CD8-positive, alpha-beta memory T cell (primary cell): ENCODE measurements at regions not wholly inside any gene's neighbourhood (a gene's known extent, or its start where the extent isn't known, plus 50 kb on each side); places are given as distances from the start of the nearest gene placed in this dataset.

Experiments used
- CTCF ChIA-PET: fragments of 350-600 bp; sonication (Branson Sonifier 250); formaldehyde crosslinking; loops from one replicate; lab custom pipeline; 2021; ENCODE audit warnings: antibody characterized with exemption; lab: Charles Lee
- POLR2A ChIA-PET: fragments of 350-600 bp; sonication (Branson Sonifier 250); formaldehyde crosslinking; loops from one replicate; lab custom pipeline; 2021; ENCODE audit warnings: antibody characterized with exemption; lab: Charles Lee
- DNase-seq, 5 donors: peaks; one replicate each; pipeline versions ENCODE4 v3.0.0 to v3.0.0-alpha.2; 2020 to 2022; ENCODE audit warnings: mixed read lengths in 1 of 5
- H3K27ac ChIP-seq: one replicate; pipeline ENCODE4 v1.7.0; 2013; ENCODE audit warnings: low read depth, mild to moderate bottlenecking, low read length, moderate library complexity
- H3K27me3 ChIP-seq: 2 replicates; pipeline ENCODE4 v1.7.0; 2013; ENCODE audit warnings: low read length, mild to moderate bottlenecking; ENCODE audit not compliant: insufficient read depth, poor library complexity, severe bottlenecking
- H3K36me3 ChIP-seq: 2 replicates; pipeline ENCODE4 v1.7.0; 2013; ENCODE audit warnings: mild to moderate bottlenecking, low read length, moderate library complexity; ENCODE audit not compliant: insufficient read depth
- H3K4me1 ChIP-seq: 2 replicates; pipeline ENCODE4 v1.7.0; 2013; ENCODE audit warnings: mild to moderate bottlenecking, low read length, moderate library complexity; ENCODE audit not compliant: insufficient read depth
- H3K4me3 ChIP-seq: 2 replicates; pipeline ENCODE4 v1.7.0; 2013; ENCODE audit warnings: mild to moderate bottlenecking, low read length
- H3K9me3 ChIP-seq: 2 replicates; pipeline ENCODE4 v1.7.0; 2013; ENCODE audit warnings: mild to moderate bottlenecking, low read length
- H3K27ac Mint-ChIP-seq, 8 donors: one replicate each; pipeline ENCODE4 v1.8.0; 2020 to 2021; ENCODE audit warnings: mixed read lengths in 8 of 8, mild to moderate bottlenecking in 6 of 8, inconsistent platforms in 3 of 8, moderate library complexity in 3 of 8
- H3K27me3 Mint-ChIP-seq, 2 donors: one replicate each; pipeline ENCODE4 v1.8.0; 2020 to 2021; ENCODE audit warnings: mixed read lengths in 2 of 2, mild to moderate bottlenecking in 1 of 2, moderate library complexity in 1 of 2
- H3K36me3 Mint-ChIP-seq, 3 donors: one replicate each; pipeline ENCODE4 v1.8.0; 2020 to 2021; ENCODE audit warnings: mixed read lengths in 3 of 3, inconsistent platforms in 1 of 3, mild to moderate bottlenecking in 1 of 3
- H3K4me1 Mint-ChIP-seq, 3 donors: one replicate each; pipeline ENCODE4 v1.8.0; 2020 to 2021; ENCODE audit warnings: mixed read lengths in 3 of 3, inconsistent platforms in 1 of 3, mild to moderate bottlenecking in 1 of 3
- H3K4me3 Mint-ChIP-seq, 7 donors: one replicate each; pipeline ENCODE4 v1.8.0; 2020 to 2021; ENCODE audit warnings: mixed read lengths in 7 of 7, mild to moderate bottlenecking in 6 of 7, moderate library complexity in 4 of 7, inconsistent platforms in 2 of 7
- H3K9me3 Mint-ChIP-seq, 5 donors: one replicate each; pipeline ENCODE4 v1.8.0; 2020 to 2022; ENCODE audit warnings: mixed read lengths in 5 of 5, mild to moderate bottlenecking in 3 of 5, moderate library complexity in 2 of 5, inconsistent platforms in 1 of 5

DNA sequence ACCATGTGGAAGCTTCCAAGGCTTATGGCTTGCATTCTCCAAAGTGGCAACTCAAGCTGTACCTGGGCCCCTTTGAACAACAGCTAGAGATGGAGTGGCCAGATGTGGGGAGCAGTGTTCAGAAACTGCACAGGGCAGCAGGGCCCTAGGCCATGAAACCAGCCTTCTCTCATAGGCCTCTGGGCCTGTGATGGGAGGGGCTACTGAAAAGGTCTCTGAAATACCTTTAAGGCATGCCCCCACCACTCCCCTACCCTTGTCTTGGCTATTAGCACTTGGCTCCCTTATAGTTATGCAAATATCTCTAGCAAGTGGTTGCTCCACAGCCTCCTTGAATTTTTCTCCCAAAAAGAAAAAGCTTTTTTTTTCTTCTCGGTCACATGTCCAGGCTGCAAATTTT, 1014.6 kb downstream of the DTWD2 start:
- no peaks in the 10 kb centered on the region for H3K4me1 ChIP-seq
- Mint-ChIP-seq H3K36me3 (no peaks in the 10 kb centered on the region), H3K4me1 (no peaks in the 10 kb centered on the region), H3K27me3 (no peaks in the 10 kb centered on the region), H3K27ac (no peak overlapping the region), H3K9me3 (peaks cover 0 to 27% (median 6%) of the 10 kb centered on the region in 5 donors), H3K4me3 (no peak overlapping the region)
- ChIA-PET POLR2A (no interaction called here), CTCF (no interaction called here)
- no peaks in the 10 kb centered on the region for H3K27me3 ChIP-seq
- no peaks in the 10 kb centered on the region for H3K36me3 ChIP-seq
- no peak for DNase-seq
- H3K27ac ChIP-seq, result no peak overlapping the region
- H3K9me3 ChIP-seq, result no peaks in the 10 kb centered on the region
- no peak overlapping the region for H3K4me3 ChIP-seq

- Histone ChIP-seq H3K4me1 (no peaks in the 10 kb centered on the region), H3K36me3 (no peaks in the 10 kb centered on the region), H3K27me3 (no peaks in the 10 kb centered on the region), H3K27ac (no peak overlapping the region), H3K9me3 (no peaks in the 10 kb centered on the region), H3K4me3 (no peak overlapping the region)
- DNase-seq, result no peak
- CTCF ChIA-PET, result no interaction called here
- H3K4me3 Mint-ChIP-seq, result no peak overlapping the region
- POLR2A ChIA-PET, result no interaction called here
- no peaks in the 10 kb centered on the region for H3K27me3 Mint-ChIP-seq
- no peak overlapping the region for H3K27ac Mint-ChIP-seq
- H3K36me3 Mint-ChIP-seq, result no peaks in the 10 kb centered on the region
- no peaks in the 10 kb centered on the region for H3K4me1 Mint-ChIP-seq
- peaks cover 3 to 24% (median 10%) of the 10 kb centered on the region in 5 donors for H3K9me3 Mint-ChIP-seq
Observed at GRCh38 chr5:117955831-117956230, 1032.5 kb downstream of the DTWD2 start.

DNA sequence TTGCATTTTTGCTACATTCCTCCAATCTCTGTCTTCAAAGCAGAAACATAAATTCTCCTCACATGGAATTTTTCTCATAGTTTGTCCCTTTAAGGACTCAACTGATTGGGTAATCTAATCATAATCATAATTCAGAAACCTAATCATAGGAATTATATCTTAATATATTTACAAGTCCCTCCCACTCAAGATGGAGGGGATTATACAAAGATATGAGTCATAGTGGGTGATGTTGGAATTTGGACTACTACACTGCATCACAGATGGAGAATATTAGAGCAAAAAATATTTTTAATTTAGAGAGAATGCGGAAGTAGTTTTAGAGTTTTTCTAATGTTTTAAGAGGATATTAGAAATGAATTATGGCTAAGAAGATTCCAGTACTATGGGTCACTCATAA, 1034.0 kb downstream of the DTWD2 start:
- H3K27me3 Mint-ChIP-seq, result no peaks in the 10 kb centered on the region
- no peaks in the 10 kb centered on the region for H3K4me1 ChIP-seq
- no peaks in the 10 kb centered on the region for H3K36me3 Mint-ChIP-seq
- H3K4me3 Mint-ChIP-seq, result no peak overlapping the region
- no peak overlapping the region for H3K27ac Mint-ChIP-seq
- ChIA-PET CTCF (no interaction called here), POLR2A (no interaction called here)
- DNase-seq, result no peak
- no peaks in the 10 kb centered on the region for H3K36me3 ChIP-seq
- no peak overlapping the region for H3K27ac ChIP-seq
- no peaks in the 10 kb centered on the region for H3K4me1 Mint-ChIP-seq
- H3K4me3 ChIP-seq, result no peak overlapping the region
- no peaks in the 10 kb centered on the region for H3K27me3 ChIP-seq
- H3K9me3 ChIP-seq, result no peaks in the 10 kb centered on the region
- H3K9me3 Mint-ChIP-seq, result peaks cover 3 to 33% (median 10%) of the 10 kb centered on the region in 5 donors

DNA sequence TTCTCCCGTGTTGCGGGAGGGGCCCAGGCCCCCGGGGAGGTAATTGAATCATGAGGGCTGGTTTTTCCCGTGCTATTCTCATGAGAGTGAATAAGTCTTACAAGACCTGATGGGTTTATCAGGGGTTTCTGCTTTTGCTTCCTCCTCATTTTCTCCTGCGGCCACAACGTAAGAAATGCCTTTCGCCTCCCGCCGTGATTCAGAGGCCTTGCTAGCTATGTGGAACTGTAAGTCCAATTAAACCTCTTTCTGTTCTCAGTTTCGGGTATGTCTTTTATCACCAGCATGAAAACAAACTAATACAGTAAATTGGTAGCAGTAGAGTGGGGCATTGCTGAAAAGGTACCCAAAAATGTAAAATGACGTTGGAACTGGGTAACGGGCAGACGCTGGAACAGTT, 1035.1 kb downstream of the DTWD2 start:
- POLR2A ChIA-PET, result no interaction called here
- H3K4me1 Mint-ChIP-seq, result no peaks in the 10 kb centered on the region

DNA sequence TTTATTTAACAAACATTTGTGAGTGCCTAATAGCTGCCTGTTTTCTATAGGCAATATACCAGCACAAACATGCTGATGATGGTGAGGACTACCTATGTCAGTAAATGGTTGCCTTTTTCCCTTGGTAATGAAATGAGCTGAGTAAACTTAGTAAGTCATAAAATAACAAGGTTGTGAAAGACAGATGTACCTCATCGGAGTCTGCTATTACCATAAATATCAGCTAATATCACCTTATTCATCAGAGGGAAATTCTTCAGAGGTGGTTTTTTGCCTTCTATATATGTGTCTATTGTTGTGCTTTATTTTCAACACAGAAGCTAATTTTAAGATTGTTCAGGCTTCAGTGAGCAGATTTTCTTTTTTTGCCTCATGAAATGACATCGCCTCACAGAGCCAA, 1040.5 kb downstream of the DTWD2 start:
- Histone ChIP-seq H3K9me3 (no peaks in the 10 kb centered on the region), H3K4me1 (no peaks in the 10 kb centered on the region), H3K27ac (no peak overlapping the region), H3K36me3 (no peaks in the 10 kb centered on the region), H3K4me3 (no peak overlapping the region), H3K27me3 (no peaks in the 10 kb centered on the region)
- ChIA-PET CTCF (no interaction called here), POLR2A (no interaction called here)
- Mint-ChIP-seq H3K9me3 (peaks cover 6 to 24% (median 10%) of the 10 kb centered on the region in 5 donors), H3K27me3 (no peaks in the 10 kb centered on the region), H3K36me3 (no peaks in the 10 kb centered on the region), H3K4me3 (no peak overlapping the region), H3K4me1 (no peaks in the 10 kb centered on the region), H3K27ac (no peak overlapping the region)
- DNase-seq, result no peak

More for the DNA sequence above, 1035.1 kb downstream of the DTWD2 start:
- H3K36me3 Mint-ChIP-seq, result no peaks in the 10 kb centered on the region
- H3K9me3 Mint-ChIP-seq, result peaks cover 3 to 36% (median 10%) of the 10 kb centered on the region in 5 donors
- no peaks in the 10 kb centered on the region for H3K36me3 ChIP-seq
- no peaks in the 10 kb centered on the region for H3K27me3 ChIP-seq
- no peaks in the 10 kb centered on the region for H3K9me3 ChIP-seq
- H3K27me3 Mint-ChIP-seq, result no peaks in the 10 kb centered on the region
- no peak for DNase-seq
- CTCF ChIA-PET, result no interaction called here
- H3K27ac Mint-ChIP-seq, result no peak overlapping the region
- H3K27ac ChIP-seq, result no peak overlapping the region
- H3K4me1 ChIP-seq, result no peaks in the 10 kb centered on the region
- no peak overlapping the region for H3K4me3 Mint-ChIP-seq
- no peak overlapping the region for H3K4me3 ChIP-seq

DNA sequence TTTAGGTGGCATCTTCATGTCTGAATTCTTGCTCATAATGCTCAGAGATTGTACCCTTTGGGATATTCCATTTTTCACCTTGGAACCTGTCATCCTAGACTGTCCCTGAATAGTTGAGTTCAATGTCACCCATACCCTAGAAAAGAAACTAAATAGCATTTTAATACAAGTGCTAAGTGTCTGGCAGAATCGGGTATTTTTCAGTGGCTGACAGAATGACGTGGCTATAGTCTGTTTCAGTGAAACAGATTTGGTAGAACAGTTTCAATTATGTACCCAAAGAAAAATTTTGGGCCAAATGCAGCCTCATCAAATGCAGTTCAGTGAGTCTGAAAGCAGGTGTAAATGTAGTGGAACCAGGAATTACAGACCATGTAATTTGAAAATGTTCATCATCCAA, 1041.2 kb downstream of the DTWD2 start:
- Histone ChIP-seq H3K27ac (no peak overlapping the region), H3K36me3 (no peaks in the 10 kb centered on the region), H3K4me3 (no peak overlapping the region), H3K27me3 (no peaks in the 10 kb centered on the region), H3K9me3 (no peaks in the 10 kb centered on the region), H3K4me1 (no peaks in the 10 kb centered on the region)
- no peak for DNase-seq
- H3K27me3 Mint-ChIP-seq, result no peaks in the 10 kb centered on the region
- H3K36me3 Mint-ChIP-seq, result no peaks in the 10 kb centered on the region
- CTCF ChIA-PET, result no interaction called here
- H3K9me3 Mint-ChIP-seq, result peaks cover 5 to 21% (median 8%) of the 10 kb centered on the region in 5 donors
- no peak overlapping the region for H3K4me3 Mint-ChIP-seq
- no peak overlapping the region for H3K27ac Mint-ChIP-seq
- POLR2A ChIA-PET, result no interaction called here
- H3K4me1 Mint-ChIP-seq, result no peaks in the 10 kb centered on the region

DNA sequence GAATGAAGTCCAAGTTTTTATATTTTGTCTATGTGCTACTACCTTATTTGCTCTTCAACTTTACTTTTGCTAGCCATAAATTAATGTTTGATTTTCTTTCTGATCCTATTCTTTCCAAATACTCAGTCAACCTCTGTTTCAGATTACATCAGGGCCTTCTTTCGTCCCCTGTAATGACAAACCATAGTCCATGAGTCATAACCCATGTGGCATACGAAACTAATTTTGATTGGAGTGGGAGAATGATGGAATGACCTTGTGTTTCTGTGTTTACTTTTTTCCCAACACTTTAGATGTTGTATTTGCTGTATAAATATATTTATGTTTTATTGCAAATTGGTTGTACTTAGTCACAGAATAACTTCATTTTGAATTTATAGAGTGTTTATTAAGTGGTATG, 1043.1 kb downstream of the DTWD2 start:
- no peak for DNase-seq
- H3K27me3 ChIP-seq, result no peaks in the 10 kb centered on the region
- H3K4me1 Mint-ChIP-seq, result no peaks in the 10 kb centered on the region
- no peaks in the 10 kb centered on the region for H3K9me3 ChIP-seq
- no peak overlapping the region for H3K27ac Mint-ChIP-seq
- H3K27ac ChIP-seq, result no peak overlapping the region
- H3K9me3 Mint-ChIP-seq, result peaks cover 5 to 29% (median 12%) of the 10 kb centered on the region in 5 donors
- H3K4me1 ChIP-seq, result no peaks in the 10 kb centered on the region
- H3K4me3 Mint-ChIP-seq, result no peak overlapping the region
- no peaks in the 10 kb centered on the region for H3K27me3 Mint-ChIP-seq
- ChIA-PET CTCF (no interaction called here), POLR2A (no interaction called here)
- H3K4me3 ChIP-seq, result no peak overlapping the region
- H3K36me3 ChIP-seq, result no peaks in the 10 kb centered on the region
- H3K36me3 Mint-ChIP-seq, result no peaks in the 10 kb centered on the region

DNA sequence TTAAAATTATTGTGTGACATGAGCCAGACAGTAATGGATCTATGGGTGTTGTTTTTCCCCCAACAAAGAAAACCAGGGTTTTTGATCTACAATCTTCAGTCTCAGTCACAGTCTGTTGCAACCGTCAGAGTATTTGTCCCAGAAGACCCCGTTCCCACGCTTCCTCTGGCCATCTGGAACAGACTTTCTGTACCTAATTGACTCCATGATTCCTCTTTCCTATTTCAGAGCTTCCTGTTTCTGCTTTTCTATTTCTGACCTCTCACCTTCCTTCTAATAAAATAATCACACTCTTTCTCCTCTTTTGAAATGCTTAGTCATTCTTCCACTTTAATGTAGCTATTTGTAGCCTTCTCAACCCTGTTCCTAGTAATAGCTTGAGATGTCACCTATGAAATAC, 1044.8 kb downstream of the DTWD2 start:
- no peak overlapping the region for H3K4me3 ChIP-seq
- no peak for DNase-seq
- no peaks in the 10 kb centered on the region for H3K36me3 ChIP-seq
- peaks cover 0 to 2% of the 10 kb centered on the region in 2 donors for H3K27me3 Mint-ChIP-seq
- no peaks in the 10 kb centered on the region for H3K4me1 ChIP-seq
- H3K9me3 ChIP-seq, result no peaks in the 10 kb centered on the region
- no peak overlapping the region for H3K27ac Mint-ChIP-seq
- H3K9me3 Mint-ChIP-seq, result peaks cover 6 to 20% (median 15%) of the 10 kb centered on the region in 5 donors
- no peaks in the 10 kb centered on the region for H3K27me3 ChIP-seq
- H3K36me3 Mint-ChIP-seq, result no peaks in the 10 kb centered on the region
- no peaks in the 10 kb centered on the region for H3K4me1 Mint-ChIP-seq
- no peak overlapping the region for H3K27ac ChIP-seq
- ChIA-PET CTCF (interaction anchor here (0.6 kb wide), 1 partner anchor 254 kb away, joined by 3 read pairs; no protein-coding TSS in a partner anchor), POLR2A (no interaction called here)
- H3K4me3 Mint-ChIP-seq, result no peak overlapping the region
